DND-41 (cell line): ENCODE measurements at regions not wholly inside any gene's neighbourhood (a gene's known extent, or its start where the extent isn't known, plus 50 kb on each side); places are given as distances from the start of the nearest gene placed in this dataset.

ENCODE experiments used
- CTCF ChIP-seq: IDR thresholded peaks from 2 replicates; pipeline ENCODE4 v1.5.1; 2012; ENCODE audit warnings: borderline replicate concordance, low read length, moderate library complexity, mild to moderate bottlenecking; ENCODE audit not compliant: poor library complexity, severe bottlenecking; ENCODE audit errors: extremely low read depth
- EZH2 ChIP-seq: IDR thresholded peaks from 3 replicates; pipeline ENCODE4 v1.6.1; 2012; ENCODE audit warnings: borderline replicate concordance, low read depth, mild to moderate bottlenecking, moderate library complexity, low read length, inconsistent platforms; ENCODE audit not compliant: severe bottlenecking

GRCh38 chr9:71519098-71519696 is 249.1 kb downstream of the CEMIP2 start:
- TF ChIP-seq CTCF (no peak), EZH2 (no peak)
